H54 (cell line): ENCODE measurements at regions not wholly inside any gene's neighbourhood (a gene's known extent, or its start where the extent isn't known, plus 50 kb on each side); places are given as distances from the start of the nearest gene placed in this dataset.

Experiments
- DNase-seq: peaks from one replicate; pipeline ENCODE4 v3.0.0; 2011; ENCODE audit warnings: low spot score, mixed read lengths; ENCODE audit not compliant: insufficient read length
- FAIRE-seq: peaks from 3 replicates; lab custom pipeline; 2011; peaks lifted over from hg19 to GRCh38; lab: Jason Lieb, UNC
- POLR2A ChIP-seq: IDR thresholded peaks from 2 replicates; pipeline ENCODE4 v1.6.1; 2011; ENCODE audit warnings: low read depth, mild to moderate bottlenecking, low read length

GRCh38 chr11:31986201-31986889, 104.5 kb upstream of the RCN1 start:
- TF ChIP-seq POLR2A: no peak
- FAIRE-seq (no peak), DNase-seq (no peak)

- no peak for TF ChIP-seq POLR2A
- DNase-seq (no peak), FAIRE-seq (no peak)
Measured at GRCh38 chr11:31981457-31981856, 109.4 kb upstream of the RCN1 start.

GRCh38 chr11:31977343-31977742, 113.5 kb upstream of the RCN1 start:
- FAIRE-seq: no peak
- DNase-seq: no peak
- TF ChIP-seq POLR2A: no peak

GRCh38 chr11:31974366-31975136, 116.3 kb upstream of the RCN1 start:
- FAIRE-seq: peak; percentile 81
- DNase-seq: peak; percentile 55
- TF ChIP-seq POLR2A: no peak

GRCh38 chr11:31973172-31973571, 117.7 kb upstream of the RCN1 start:
- DNase-seq (no peak), FAIRE-seq (no peak)
- no peak for TF ChIP-seq POLR2A

- DNase-seq (no peak), FAIRE-seq (no peak)
- no peak for TF ChIP-seq POLR2A
Measured at GRCh38 chr11:31972623-31973022, 118.3 kb upstream of the RCN1 start.

GRCh38 chr11:31969359-31969702, 121.5 kb upstream of the RCN1 start:
- no peak for DNase-seq
- FAIRE-seq: no peak

GRCh38 chr11:31968461-31969358, 122.2 kb upstream of the RCN1 start:
- FAIRE-seq (no peak), DNase-seq (peak; percentile 35)
- no peak for TF ChIP-seq POLR2A

More at GRCh38 chr11:31969359-31969702, 121.5 kb upstream of the RCN1 start:
- TF ChIP-seq POLR2A: no peak

GRCh38 chr11:31967404-31968130, 123.3 kb upstream of the RCN1 start:
- TF ChIP-seq POLR2A: no peak
- FAIRE-seq (no peak), DNase-seq (no peak)

- TF ChIP-seq POLR2A: no peak
- FAIRE-seq: no peak
- no peak for DNase-seq
Measured at GRCh38 chr11:31966846-31967245, 124.0 kb upstream of the RCN1 start.

- no peak for TF ChIP-seq POLR2A
- DNase-seq (no peak), FAIRE-seq (no peak)
Measured at GRCh38 chr11:31964181-31964580, 126.7 kb upstream of the RCN1 start.

GRCh38 chr11:31960126-31960525, 130.7 kb upstream of the RCN1 start:
- TF ChIP-seq POLR2A: no peak
- DNase-seq (no peak), FAIRE-seq (no peak)

GRCh38 chr11:31959716-31960115, 131.2 kb upstream of the RCN1 start:
- FAIRE-seq: no peak
- no peak for DNase-seq
- TF ChIP-seq POLR2A: no peak
